ENCODE measurements at regions not wholly inside any gene's neighbourhood (a gene's known extent, or its start where the extent isn't known, plus 50 kb on each side); places are given as distances from the start of the nearest gene placed in this dataset.
"Not testable (repeated sequence)": the region's sequence is repeated elsewhere in the genome, so short reads cannot be mapped to it uniquely, and the experiment has no call there.

GRCh38 chr2:144117086-144117485 lies 402.8 kb downstream of the ZEB2 start:
- no peak for DNase-seq (ENCODE audit: low spot score in 2 of 2)
- H3K4me1 ChIP-seq = no peaks in the 10 kb centered on the region
- H3K27me3 ChIP-seq (ENCODE audit: low read depth) = no peaks in the 10 kb centered on the region
- no peaks in the 10 kb centered on the region for H3K9me3 ChIP-seq
- no peak overlapping the region for H3K4me3 ChIP-seq
- H3K36me3 ChIP-seq (replicated peaks) = no peaks in the 10 kb centered on the region
- in situ Hi-C loops (cut with MboI; ENCODE audit: low sequenced_read_pairs) = no loop called here

DNA sequence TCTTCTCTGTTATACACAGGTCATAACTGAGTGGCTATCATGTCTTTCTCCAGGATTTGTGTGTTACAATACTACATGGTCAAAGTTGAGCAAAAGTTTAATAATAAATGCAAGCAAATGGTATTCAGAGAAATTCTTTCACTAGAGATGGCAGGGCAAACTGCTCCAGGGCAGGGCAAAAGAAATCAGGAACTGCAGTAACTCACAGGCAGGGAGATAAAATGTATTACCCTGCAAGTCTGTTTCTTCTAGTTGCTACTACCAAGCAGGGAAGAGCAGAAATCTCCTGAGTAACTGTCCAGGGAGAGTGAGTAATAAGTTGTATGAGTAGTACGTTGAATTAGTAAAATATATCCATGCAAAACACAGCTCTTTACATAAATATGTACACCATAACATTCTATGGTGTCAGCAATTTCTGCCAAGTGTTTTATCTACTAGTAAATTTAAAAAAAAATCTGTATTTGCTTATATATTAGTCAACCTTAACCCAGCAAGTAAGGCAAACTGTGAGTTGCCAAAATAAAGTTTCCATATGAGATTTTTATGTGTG lies 404.1 kb downstream of the ZEB2 start:
- H3K4me1 ChIP-seq = no peaks in the 10 kb centered on the region
- no peaks in the 10 kb centered on the region for H3K27me3 ChIP-seq (ENCODE audit: low read depth)
- no peaks in the 10 kb centered on the region for H3K9me3 ChIP-seq
- in situ Hi-C loops (cut with MboI; ENCODE audit: low sequenced_read_pairs) = no loop called here
- no peak for DNase-seq (ENCODE audit: low spot score in 2 of 2)
- no peaks in the 10 kb centered on the region for H3K36me3 ChIP-seq (replicated peaks)
- no peak overlapping the region for H3K4me3 ChIP-seq

GRCh38 chr2:144114760-144115159 lies 405.2 kb downstream of the ZEB2 start:
- Histone ChIP-seq H3K4me3 (no peak overlapping the region), H3K9me3 (no peaks in the 10 kb centered on the region), H3K4me1 (no peaks in the 10 kb centered on the region), H3K27me3 (ENCODE audit: low read depth) (no peaks in the 10 kb centered on the region), H3K36me3 (replicated peaks) (no peaks in the 10 kb centered on the region)
- no peak for DNase-seq (ENCODE audit: low spot score in 2 of 2)
- in situ Hi-C loops (cut with MboI; ENCODE audit: low sequenced_read_pairs) = no loop called here

- no peaks in the 10 kb centered on the region for H3K4me1 ChIP-seq
- no peaks in the 10 kb centered on the region for H3K27me3 ChIP-seq (ENCODE audit: low read depth)
- H3K9me3 ChIP-seq = 0 out of 2 replicates have a peak, but pooled peaks cover 2% of the 10 kb centered on the region
- no peaks in the 10 kb centered on the region for H3K36me3 ChIP-seq (replicated peaks)
- in situ Hi-C loops (cut with MboI; ENCODE audit: low sequenced_read_pairs) = no loop called here
- no peak for DNase-seq (ENCODE audit: low spot score in 2 of 2)
- H3K4me3 ChIP-seq = no peak overlapping the region
Observed at GRCh38 chr2:144111437-144111836, 408.5 kb downstream of the ZEB2 start.

- in situ Hi-C loops (cut with MboI; ENCODE audit: low sequenced_read_pairs); H3K4me1 ChIP-seq; H3K36me3 ChIP-seq (replicated peaks); H3K27me3 ChIP-seq (ENCODE audit: low read depth); DNase-seq (ENCODE audit: low spot score in 2 of 2); H3K9me3 ChIP-seq; H3K4me3 ChIP-seq: not testable (repeated sequence)
Observed at GRCh38 chr2:144106104-144106503, 413.8 kb downstream of the ZEB2 start.

- H3K36me3 ChIP-seq (replicated peaks) = no peaks in the 10 kb centered on the region
- no peak for DNase-seq (ENCODE audit: low spot score in 2 of 2)
- no peak overlapping the region for H3K4me3 ChIP-seq
- H3K4me1 ChIP-seq = no peaks in the 10 kb centered on the region
- in situ Hi-C loops (cut with MboI; ENCODE audit: low sequenced_read_pairs) = no loop called here
- H3K9me3 ChIP-seq = 0 out of 2 replicates have a peak, but pooled peaks cover 2% of the 10 kb centered on the region
- no peaks in the 10 kb centered on the region for H3K27me3 ChIP-seq (ENCODE audit: low read depth)
Observed at GRCh38 chr2:144102386-144102785, 417.5 kb downstream of the ZEB2 start.

- no peaks in the 10 kb centered on the region for H3K4me1 ChIP-seq
- no peak overlapping the region for H3K4me3 ChIP-seq
- H3K27me3 ChIP-seq (ENCODE audit: low read depth) = no peaks in the 10 kb centered on the region
- DNase-seq (ENCODE audit: low spot score in 2 of 2) = no peak
- no peaks in the 10 kb centered on the region for H3K9me3 ChIP-seq
- no peaks in the 10 kb centered on the region for H3K36me3 ChIP-seq (replicated peaks)
- in situ Hi-C loops (cut with MboI; ENCODE audit: low sequenced_read_pairs) = no loop called here
Observed at GRCh38 chr2:144099780-144100377, 420.0 kb downstream of the ZEB2 start.

DNA sequence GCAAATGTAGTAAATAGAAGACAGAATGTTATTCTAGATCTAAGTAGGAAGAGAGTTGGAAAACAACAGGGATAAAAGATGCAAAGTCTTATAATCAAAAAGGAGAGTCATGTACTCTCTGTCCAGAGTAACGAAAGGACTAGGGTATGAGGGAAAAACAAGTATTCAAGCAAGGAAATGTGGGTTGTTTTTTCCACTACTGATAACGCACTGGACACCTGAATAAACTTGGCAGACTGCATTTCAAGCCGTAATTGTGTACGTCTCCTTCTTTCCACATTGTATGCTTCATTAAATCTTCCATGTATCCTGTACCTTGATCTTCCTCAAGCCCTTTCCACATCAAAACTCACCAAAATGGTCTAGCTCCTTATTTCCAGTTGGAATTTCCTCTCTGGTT lies 420.6 kb downstream of the ZEB2 start:
- in situ Hi-C loops (cut with MboI; ENCODE audit: low sequenced_read_pairs) = no loop called here
- no peak overlapping the region for H3K4me3 ChIP-seq
- no peak for DNase-seq (ENCODE audit: low spot score in 2 of 2)
- no peaks in the 10 kb centered on the region for H3K36me3 ChIP-seq (replicated peaks)
- H3K4me1 ChIP-seq = no peaks in the 10 kb centered on the region
- no peaks in the 10 kb centered on the region for H3K9me3 ChIP-seq
- H3K27me3 ChIP-seq (ENCODE audit: low read depth) = no peaks in the 10 kb centered on the region

GRCh38 chr2:144097440-144098225 lies 422.3 kb downstream of the ZEB2 start:
- Histone ChIP-seq H3K4me1 (no peaks in the 10 kb centered on the region), H3K36me3 (replicated peaks) (no peaks in the 10 kb centered on the region), H3K4me3 (no peak overlapping the region), H3K27me3 (ENCODE audit: low read depth) (no peaks in the 10 kb centered on the region), H3K9me3 (no peaks in the 10 kb centered on the region)
- in situ Hi-C loops (cut with MboI; ENCODE audit: low sequenced_read_pairs) = no loop called here
- DNase-seq (ENCODE audit: low spot score in 2 of 2) = no peak

DNA sequence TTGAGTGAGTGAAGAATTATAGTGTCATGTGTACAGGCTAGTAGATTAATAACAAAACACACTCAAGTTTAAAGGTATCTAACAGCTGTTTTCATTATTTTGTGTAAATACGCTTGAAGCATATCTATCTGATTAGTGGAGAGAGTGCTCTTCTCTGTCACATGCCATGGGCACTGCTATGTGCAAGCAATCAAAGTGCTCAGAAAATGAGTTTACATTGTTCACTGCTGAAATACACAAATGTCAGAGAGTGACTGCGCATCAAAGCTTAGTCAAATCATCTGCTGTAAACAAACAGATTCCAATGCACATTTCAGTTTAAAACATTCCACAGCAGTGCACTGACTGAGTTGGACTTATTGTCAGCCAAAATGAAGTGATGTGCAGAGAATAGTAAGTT lies 423.4 kb downstream of the ZEB2 start:
- in situ Hi-C loops (cut with MboI; ENCODE audit: low sequenced_read_pairs) = no loop called here
- Histone ChIP-seq H3K4me1 (no peaks in the 10 kb centered on the region), H3K36me3 (replicated peaks) (no peaks in the 10 kb centered on the region), H3K9me3 (no peaks in the 10 kb centered on the region), H3K27me3 (ENCODE audit: low read depth) (no peaks in the 10 kb centered on the region), H3K4me3 (no peak overlapping the region)
- no peak for DNase-seq (ENCODE audit: low spot score in 2 of 2)

DNA sequence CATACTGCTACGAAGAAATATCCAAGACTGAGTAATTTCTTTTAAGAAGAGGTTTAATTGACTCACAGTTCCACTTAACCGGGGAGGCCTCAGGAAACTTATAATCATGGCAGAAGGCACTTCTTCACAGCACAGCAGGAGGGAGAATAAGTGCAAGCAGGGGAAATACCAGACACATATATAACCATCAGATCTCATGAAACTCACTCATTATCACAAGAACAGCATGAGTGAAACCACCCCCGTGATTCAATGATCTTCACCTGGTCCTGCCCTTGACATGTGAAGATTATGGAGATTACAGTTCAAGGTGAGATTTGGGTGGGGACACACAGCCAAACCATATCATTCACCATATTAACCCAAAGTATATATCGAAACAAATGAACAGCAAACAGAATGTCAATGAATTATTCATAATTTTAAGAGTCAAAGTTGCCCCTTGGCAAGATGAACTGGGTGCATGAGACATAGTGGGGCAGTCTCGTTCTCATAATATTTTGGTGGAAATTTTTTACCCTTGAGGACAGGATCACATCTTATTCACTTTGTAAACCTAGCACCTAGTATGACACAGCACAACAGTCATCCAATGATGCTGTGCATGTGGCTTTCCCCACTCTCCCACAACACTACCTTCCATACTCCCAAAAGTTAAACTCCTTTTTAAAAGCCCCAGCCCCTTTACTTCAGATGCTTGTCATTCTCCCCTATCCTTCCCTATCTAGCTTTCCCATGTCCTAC lies 425.3 kb downstream of the ZEB2 start:
- Histone ChIP-seq H3K4me3 (no peak overlapping the region), H3K9me3 (no peaks in the 10 kb centered on the region), H3K36me3 (replicated peaks) (no peaks in the 10 kb centered on the region), H3K27me3 (ENCODE audit: low read depth) (no peaks in the 10 kb centered on the region), H3K4me1 (no peaks in the 10 kb centered on the region)
- in situ Hi-C loops (cut with MboI; ENCODE audit: low sequenced_read_pairs) = no loop called here
- DNase-seq (ENCODE audit: low spot score in 2 of 2) = no peak

- no peaks in the 10 kb centered on the region for H3K9me3 ChIP-seq
- H3K4me3 ChIP-seq = no peak overlapping the region
- in situ Hi-C loops (cut with MboI; ENCODE audit: low sequenced_read_pairs) = no loop called here
- H3K27me3 ChIP-seq (ENCODE audit: low read depth) = no peaks in the 10 kb centered on the region
- no peak for DNase-seq (ENCODE audit: low spot score in 2 of 2)
- H3K4me1 ChIP-seq = no peaks in the 10 kb centered on the region
- no peaks in the 10 kb centered on the region for H3K36me3 ChIP-seq (replicated peaks)
Observed at GRCh38 chr2:144091622-144092021, 428.3 kb downstream of the ZEB2 start.

GRCh38 chr2:144088863-144089262 lies 431.1 kb downstream of the ZEB2 start:
- Histone ChIP-seq H3K4me1 (no peaks in the 10 kb centered on the region), H3K27me3 (ENCODE audit: low read depth) (no peaks in the 10 kb centered on the region), H3K4me3 (no peak overlapping the region), H3K9me3 (no peaks in the 10 kb centered on the region), H3K36me3 (replicated peaks) (no peaks in the 10 kb centered on the region)
- DNase-seq (ENCODE audit: low spot score in 2 of 2) = no peak
- in situ Hi-C loops (cut with MboI; ENCODE audit: low sequenced_read_pairs) = no loop called here

GRCh38 chr2:144086965-144087364 lies 433.0 kb downstream of the ZEB2 start:
- no peak overlapping the region for H3K4me3 ChIP-seq
- no peak for DNase-seq (ENCODE audit: low spot score in 2 of 2)
- no peaks in the 10 kb centered on the region for H3K36me3 ChIP-seq (replicated peaks)
- in situ Hi-C loops (cut with MboI; ENCODE audit: low sequenced_read_pairs) = no loop called here
- H3K4me1 ChIP-seq = no peaks in the 10 kb centered on the region
- H3K9me3 ChIP-seq = no peaks in the 10 kb centered on the region
- H3K27me3 ChIP-seq (ENCODE audit: low read depth) = no peaks in the 10 kb centered on the region

Measured in HAP-1 (cell line).